Panc1 (cell line): ENCODE measurements at regions not wholly inside any gene's neighbourhood (a gene's known extent, or its start where the extent isn't known, plus 50 kb on each side); places are given as distances from the start of the nearest gene placed in this dataset.

Experiments
- ATAC-seq: fragments of 200-7000 bp; cut with Tn5 transposase; 2 replicates; pipeline ENCODE4 v1.9.1; 2020; ENCODE audit warnings: mild to moderate bottlenecking, moderate library complexity
- BruUV-seq: library from RNA; stranded (reverse); fragments of 400-500 nt; replicated peaks from 2 replicates; lab custom pipeline; 2021; lab: Mats Ljungman, UMichigan
- CTCF ChIA-PET: fragments of 300-600 bp; sonication (Branson Sonifier 250); formaldehyde crosslinking; loops from one replicate; lab custom pipeline; 2022; ENCODE audit warnings: antibody characterized with exemption; lab: Charles Lee
- POLR2A ChIA-PET: fragments of 300-600 bp; sonication (Branson Sonifier 250); formaldehyde crosslinking; loops from one replicate; lab custom pipeline; 2022; ENCODE audit warnings: antibody characterized with exemption; lab: Charles Lee
- DNase-seq: peaks from one replicate; pipeline ENCODE4 v3.0.0-alpha.2; 2010; ENCODE audit warnings: low read depth, low spot score
- H3K27ac ChIP-seq: 2 replicates; pipeline ENCODE4 v1.5.1; 2011; ENCODE audit warnings: mild to moderate bottlenecking, low read length, inconsistent platforms
- H3K27me3 ChIP-seq: fragments of 200-500 bp; sonication (Bioruptor generic); 2 replicates; pipeline ENCODE4 v1.6.0; 2014; ENCODE audit warnings: low read length, inconsistent platforms; ENCODE audit not compliant: control insufficient read depth, insufficient read depth
- H3K36me3 ChIP-seq: fragments of 200-500 bp; sonication (Bioruptor generic); 2 replicates; pipeline ENCODE4 v1.5.1; 2014; ENCODE audit warnings: inconsistent platforms, mild to moderate bottlenecking, low read length, moderate library complexity; ENCODE audit not compliant: control insufficient read depth, insufficient read depth
- H3K4me1 ChIP-seq: 2 replicates; pipeline ENCODE4 v1.5.1; 2011; ENCODE audit warnings: inconsistent platforms, mild to moderate bottlenecking, low read length, moderate library complexity; ENCODE audit not compliant: control insufficient read depth, insufficient read depth
- H3K4me3 ChIP-seq, 2 experiments: 2 replicates each; pipeline ENCODE4 v1.5.1; 2011 to 2012; ENCODE audit warnings: low read depth in 2 of 2, low read length in 2 of 2, mild to moderate bottlenecking in 2 of 2, inconsistent platforms in 1 of 2, moderate library complexity in 1 of 2
- H3K9me3 ChIP-seq: fragments of 200-500 bp; sonication (Bioruptor generic); 2 replicates; pipeline ENCODE4 v1.5.1; 2014; ENCODE audit warnings: low read depth, mild to moderate bottlenecking, inconsistent platforms, low read length, moderate library complexity; ENCODE audit not compliant: control insufficient read depth, insufficient read depth
- POLR2AphosphoS5 ChIP-seq: IDR thresholded peaks from 2 replicates; pipeline ENCODE4 v1.6.1; 2012; ENCODE audit warnings: mild to moderate bottlenecking, low read depth, low read length, moderate library complexity
- SIN3A ChIP-seq: IDR thresholded peaks from 2 replicates; pipeline ENCODE4 v1.6.1; 2012; ENCODE audit warnings: low read depth, mild to moderate bottlenecking, low read length, moderate library complexity, borderline replicate concordance; ENCODE audit not compliant: insufficient read depth
- TCF7L2 ChIP-seq: IDR thresholded peaks from 2 replicates; pipeline ENCODE4 v1.6.1; 2011; ENCODE audit warnings: mild to moderate bottlenecking, low read depth, low read length, inconsistent platforms
- in situ Hi-C: cut with HindIII; loops from 2 replicates; pipeline ENCODE4 v1.10.0; 2016; ENCODE audit warnings: low sequenced_read_pairs, low pct_unique_long_range_greater_than_20kb
- intact Hi-C: fragments of 100-400 bp; cut with micrococcal nuclease; formaldehyde crosslinking; loops from one replicate; pipeline ENCODE4 v1.10.0; 2022; ENCODE audit not compliant: unreplicated experiment
- TF ChIP-seq, protein P1 (sequence below): fragments of 450-650 bp; IDR thresholded peaks from 2 replicates; pipeline ENCODE4 v1.5.1; 2017; ENCODE audit warnings: mild to moderate bottlenecking
- TF ChIP-seq, protein P2 (sequence below), 2 experiments: IDR thresholded peaks; 2 replicates each; pipeline ENCODE4 v1.6.1; 2011 to 2012; ENCODE audit warnings: low read depth in 2 of 2, control low read depth in 1 of 2, low read length in 1 of 2, mild to moderate bottlenecking in 1 of 2, moderate library complexity in 1 of 2; ENCODE audit not compliant: insufficient read depth in 1 of 2

DNA sequence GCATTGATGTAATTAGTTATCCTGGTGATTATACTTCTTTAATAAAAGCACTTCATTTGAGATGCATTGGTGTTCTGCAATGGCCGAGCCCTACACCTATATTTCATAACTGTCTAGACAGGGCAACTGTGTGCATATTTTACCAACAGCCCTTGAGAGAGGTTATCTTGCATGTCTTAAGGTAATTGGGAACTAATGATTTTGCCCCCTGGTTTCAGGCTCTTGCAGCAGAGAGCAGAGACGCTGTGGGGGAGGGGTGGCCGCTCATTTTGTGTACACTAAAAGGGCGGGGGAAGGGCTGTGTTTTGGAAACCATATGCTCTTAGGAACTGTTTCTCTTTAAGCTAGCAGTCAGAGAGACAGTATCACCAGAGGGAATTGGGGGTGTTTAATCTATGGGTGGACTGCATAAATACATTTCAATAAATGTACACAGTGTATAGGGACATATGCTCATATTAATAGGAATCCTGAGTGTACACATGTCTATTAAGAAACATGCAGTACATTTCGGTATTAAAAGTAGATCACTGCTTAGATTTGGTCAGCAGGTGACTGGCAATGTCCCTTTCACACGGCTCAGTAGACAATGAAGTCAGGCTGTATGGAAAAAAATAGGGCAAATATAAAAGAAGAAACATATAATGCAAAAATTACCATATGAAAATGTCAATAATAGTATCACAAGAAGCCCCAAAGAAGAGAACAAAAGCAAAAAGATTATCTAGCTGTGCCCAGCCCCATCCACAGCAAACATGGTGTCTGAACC, 402.9 kb upstream of the CITED2 start:
- ChIA-PET POLR2A (no interaction called here), CTCF (no interaction called here)
- TF ChIP-seq SIN3A (no peak), TCF7L2 (no peak), POLR2AphosphoS5 (no peak)
- TF ChIP-seq, protein P1, sequence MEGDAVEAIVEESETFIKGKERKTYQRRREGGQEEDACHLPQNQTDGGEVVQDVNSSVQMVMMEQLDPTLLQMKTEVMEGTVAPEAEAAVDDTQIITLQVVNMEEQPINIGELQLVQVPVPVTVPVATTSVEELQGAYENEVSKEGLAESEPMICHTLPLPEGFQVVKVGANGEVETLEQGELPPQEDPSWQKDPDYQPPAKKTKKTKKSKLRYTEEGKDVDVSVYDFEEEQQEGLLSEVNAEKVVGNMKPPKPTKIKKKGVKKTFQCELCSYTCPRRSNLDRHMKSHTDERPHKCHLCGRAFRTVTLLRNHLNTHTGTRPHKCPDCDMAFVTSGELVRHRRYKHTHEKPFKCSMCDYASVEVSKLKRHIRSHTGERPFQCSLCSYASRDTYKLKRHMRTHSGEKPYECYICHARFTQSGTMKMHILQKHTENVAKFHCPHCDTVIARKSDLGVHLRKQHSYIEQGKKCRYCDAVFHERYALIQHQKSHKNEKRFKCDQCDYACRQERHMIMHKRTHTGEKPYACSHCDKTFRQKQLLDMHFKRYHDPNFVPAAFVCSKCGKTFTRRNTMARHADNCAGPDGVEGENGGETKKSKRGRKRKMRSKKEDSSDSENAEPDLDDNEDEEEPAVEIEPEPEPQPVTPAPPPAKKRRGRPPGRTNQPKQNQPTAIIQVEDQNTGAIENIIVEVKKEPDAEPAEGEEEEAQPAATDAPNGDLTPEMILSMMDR: no peak
- TF ChIP-seq, protein P2, sequence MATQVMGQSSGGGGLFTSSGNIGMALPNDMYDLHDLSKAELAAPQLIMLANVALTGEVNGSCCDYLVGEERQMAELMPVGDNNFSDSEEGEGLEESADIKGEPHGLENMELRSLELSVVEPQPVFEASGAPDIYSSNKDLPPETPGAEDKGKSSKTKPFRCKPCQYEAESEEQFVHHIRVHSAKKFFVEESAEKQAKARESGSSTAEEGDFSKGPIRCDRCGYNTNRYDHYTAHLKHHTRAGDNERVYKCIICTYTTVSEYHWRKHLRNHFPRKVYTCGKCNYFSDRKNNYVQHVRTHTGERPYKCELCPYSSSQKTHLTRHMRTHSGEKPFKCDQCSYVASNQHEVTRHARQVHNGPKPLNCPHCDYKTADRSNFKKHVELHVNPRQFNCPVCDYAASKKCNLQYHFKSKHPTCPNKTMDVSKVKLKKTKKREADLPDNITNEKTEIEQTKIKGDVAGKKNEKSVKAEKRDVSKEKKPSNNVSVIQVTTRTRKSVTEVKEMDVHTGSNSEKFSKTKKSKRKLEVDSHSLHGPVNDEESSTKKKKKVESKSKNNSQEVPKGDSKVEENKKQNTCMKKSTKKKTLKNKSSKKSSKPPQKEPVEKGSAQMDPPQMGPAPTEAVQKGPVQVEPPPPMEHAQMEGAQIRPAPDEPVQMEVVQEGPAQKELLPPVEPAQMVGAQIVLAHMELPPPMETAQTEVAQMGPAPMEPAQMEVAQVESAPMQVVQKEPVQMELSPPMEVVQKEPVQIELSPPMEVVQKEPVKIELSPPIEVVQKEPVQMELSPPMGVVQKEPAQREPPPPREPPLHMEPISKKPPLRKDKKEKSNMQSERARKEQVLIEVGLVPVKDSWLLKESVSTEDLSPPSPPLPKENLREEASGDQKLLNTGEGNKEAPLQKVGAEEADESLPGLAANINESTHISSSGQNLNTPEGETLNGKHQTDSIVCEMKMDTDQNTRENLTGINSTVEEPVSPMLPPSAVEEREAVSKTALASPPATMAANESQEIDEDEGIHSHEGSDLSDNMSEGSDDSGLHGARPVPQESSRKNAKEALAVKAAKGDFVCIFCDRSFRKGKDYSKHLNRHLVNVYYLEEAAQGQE (IDR thresholded peaks at IDR 0.05; ENCODE audit: insufficient read depth in 1 of 2, low read depth in 2 of 2, low read length in 1 of 2): no peak
- H3K27me3 ChIP-seq: no peaks in the 10 kb centered on the region
- no peaks in the 10 kb centered on the region for H3K9me3 ChIP-seq
- no peaks in the 10 kb centered on the region for H3K36me3 ChIP-seq
- ATAC-seq (no peak), DNase-seq (no peak)
- no peak overlapping the region for H3K4me3 ChIP-seq
- H3K4me1 ChIP-seq: peaks cover 7% of the 10 kb centered on the region; the same call in 1 of the 2 replicates
- peak overlapping the region; percentile 58 for H3K27ac ChIP-seq
- BruUV-seq: no TSS peak
- in situ Hi-C loops: no loop called here
- intact Hi-C loops: no loop called here

DNA sequence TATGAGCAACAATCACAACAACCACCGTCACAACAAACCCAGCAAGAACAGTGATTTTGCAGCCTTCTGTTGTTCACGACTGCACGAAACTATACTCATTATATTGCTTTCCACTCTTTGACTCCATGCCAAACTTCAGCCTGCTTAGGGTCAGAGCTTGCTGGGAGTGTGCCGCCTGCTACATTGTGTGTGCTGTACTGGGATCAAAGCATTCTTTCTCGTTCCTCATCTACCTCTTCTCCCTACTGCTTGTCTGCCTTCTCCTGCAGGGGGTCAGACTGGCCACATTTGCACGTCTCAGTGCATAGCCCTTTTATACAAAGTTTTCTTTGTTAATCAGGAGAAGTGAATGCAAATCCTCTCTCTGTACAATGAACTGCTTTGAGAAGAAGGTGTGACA, 401.6 kb upstream of the CITED2 start:
- TF ChIP-seq POLR2AphosphoS5 (no peak), TCF7L2 (peak; percentile 40; the same call in 1 of the 2 replicates)
- in situ Hi-C loops (no loop called here), intact Hi-C loops (no loop called here)
- no peak overlapping the region for H3K4me3 ChIP-seq
- no peaks in the 10 kb centered on the region for H3K9me3 ChIP-seq
- no peak for DNase-seq
- BruUV-seq: no TSS peak
- POLR2A ChIA-PET: interaction anchor here (0.6 kb wide), 1 partner anchor 24 kb away, joined by 3 read pairs; no protein-coding TSS in a partner anchor
- peak overlapping the region; percentile 55; the same call in 1 of the 2 replicates for H3K27ac ChIP-seq
- H3K27me3 ChIP-seq: no peaks in the 10 kb centered on the region
- CTCF ChIA-PET: no interaction called here
- no peaks in the 10 kb centered on the region for H3K36me3 ChIP-seq
- no peak for ATAC-seq
- H3K4me1 ChIP-seq: peaks cover 7% of the 10 kb centered on the region; the same call in 1 of the 2 replicates

DNA sequence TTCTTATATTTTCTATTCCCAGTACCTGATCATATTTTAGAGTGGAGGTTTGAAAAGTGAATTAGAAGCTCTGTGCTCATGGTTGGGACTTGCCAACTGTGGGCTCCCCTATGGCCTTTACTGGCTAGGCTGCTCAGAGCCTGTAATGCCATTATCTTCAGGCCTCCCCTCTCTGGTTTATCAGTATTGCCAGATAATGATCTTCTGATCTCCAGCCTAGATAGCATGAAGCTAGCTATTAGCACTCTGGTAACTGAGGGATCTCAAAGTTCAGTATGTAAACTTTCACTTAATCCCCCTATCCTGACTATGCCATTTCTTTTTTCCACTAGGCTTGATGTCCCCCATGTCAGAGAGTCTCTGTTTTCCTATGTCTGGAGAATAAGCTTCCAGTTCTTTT, 393.7 kb upstream of the CITED2 start:
- DNase-seq: no peak
- Histone ChIP-seq H3K36me3 (no peaks in the 10 kb centered on the region), H3K4me3 (no peak overlapping the region), H3K27ac (peak overlapping the region; percentile 86), H3K9me3 (peaks cover 4% of the 10 kb centered on the region; the same call in 1 of the 2 replicates), H3K27me3 (no peaks in the 10 kb centered on the region), H3K4me1 (peaks cover 36% of the 10 kb centered on the region)
- ChIA-PET POLR2A (no interaction called here), CTCF (no interaction called here)
- in situ Hi-C loops: no loop called here
- no peak for ATAC-seq
- no TSS peak for BruUV-seq
- intact Hi-C loops: no loop called here
- TF ChIP-seq, protein P1: no peak
- TF ChIP-seq, protein P2 (IDR thresholded peaks at IDR 0.05; ENCODE audit: insufficient read depth in 1 of 2, low read depth in 2 of 2, low read length in 1 of 2): no peak
- TF ChIP-seq SIN3A (no peak), TCF7L2 (no peak)
